ENCODE measurements at regions not wholly inside any gene's neighbourhood (a gene's known extent, or its start where the extent isn't known, plus 50 kb on each side); places are given as distances from the start of the nearest gene placed in this dataset.

DNA sequence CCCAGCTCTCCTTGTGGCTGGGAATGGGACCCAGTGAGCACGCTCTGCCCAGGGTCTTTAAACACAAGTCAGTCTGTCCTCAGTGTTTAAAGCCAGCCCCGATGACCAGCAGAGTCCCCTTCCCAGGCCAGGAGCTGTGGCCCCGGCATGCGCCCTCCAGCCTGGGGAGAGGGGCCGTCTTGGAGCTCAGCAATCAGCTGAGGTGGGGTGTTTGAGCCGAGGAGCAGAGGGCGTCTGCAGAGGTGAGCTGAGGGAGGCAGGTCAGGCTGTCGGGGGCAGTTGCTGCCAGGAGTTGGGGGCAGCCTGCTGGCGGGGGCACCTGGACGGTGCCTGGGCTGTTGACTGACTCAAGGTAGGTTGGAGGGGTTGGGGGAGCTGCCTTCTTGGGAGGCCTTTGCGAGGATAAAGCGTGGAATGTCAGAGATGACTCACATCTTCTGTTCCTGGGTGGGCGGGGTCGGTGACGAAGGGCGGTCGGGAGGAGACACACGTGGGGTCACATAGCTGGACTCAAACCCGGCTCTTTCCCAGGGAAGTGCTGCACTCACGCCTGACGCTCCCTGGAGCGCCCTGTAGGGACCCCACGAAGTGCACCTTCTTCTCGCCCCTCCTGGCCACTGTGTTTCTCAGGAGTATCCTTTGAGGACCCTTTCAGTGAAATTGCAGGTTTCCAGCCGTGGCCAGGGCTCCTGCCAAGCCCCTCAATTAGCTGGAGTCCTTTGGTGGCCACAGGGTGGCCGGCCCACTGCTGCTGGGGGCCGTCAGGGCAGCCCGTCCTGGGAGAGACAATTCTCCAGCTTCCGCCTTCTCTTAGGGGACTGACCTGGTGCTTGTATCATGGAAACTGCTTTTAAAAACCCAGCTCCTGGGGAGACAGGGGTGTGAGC is 86.2 kb downstream of the SIK1 start:
- DNase-seq (ENCODE audit: low read depth, low spot score), result no peak
- peaks cover 6% of the 10 kb centered on the region for H3K4me1 Mint-ChIP-seq
- peaks cover 5% of the 10 kb centered on the region for H3K9me3 Mint-ChIP-seq
- TF ChIP-seq, protein P1, sequence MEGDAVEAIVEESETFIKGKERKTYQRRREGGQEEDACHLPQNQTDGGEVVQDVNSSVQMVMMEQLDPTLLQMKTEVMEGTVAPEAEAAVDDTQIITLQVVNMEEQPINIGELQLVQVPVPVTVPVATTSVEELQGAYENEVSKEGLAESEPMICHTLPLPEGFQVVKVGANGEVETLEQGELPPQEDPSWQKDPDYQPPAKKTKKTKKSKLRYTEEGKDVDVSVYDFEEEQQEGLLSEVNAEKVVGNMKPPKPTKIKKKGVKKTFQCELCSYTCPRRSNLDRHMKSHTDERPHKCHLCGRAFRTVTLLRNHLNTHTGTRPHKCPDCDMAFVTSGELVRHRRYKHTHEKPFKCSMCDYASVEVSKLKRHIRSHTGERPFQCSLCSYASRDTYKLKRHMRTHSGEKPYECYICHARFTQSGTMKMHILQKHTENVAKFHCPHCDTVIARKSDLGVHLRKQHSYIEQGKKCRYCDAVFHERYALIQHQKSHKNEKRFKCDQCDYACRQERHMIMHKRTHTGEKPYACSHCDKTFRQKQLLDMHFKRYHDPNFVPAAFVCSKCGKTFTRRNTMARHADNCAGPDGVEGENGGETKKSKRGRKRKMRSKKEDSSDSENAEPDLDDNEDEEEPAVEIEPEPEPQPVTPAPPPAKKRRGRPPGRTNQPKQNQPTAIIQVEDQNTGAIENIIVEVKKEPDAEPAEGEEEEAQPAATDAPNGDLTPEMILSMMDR (conservative IDR thresholded peaks at IDR 0.05), result no peak
- H3K27me3 Mint-ChIP-seq (ENCODE audit: low read depth), result no peaks in the 10 kb centered on the region
- no peak overlapping the region for H3K4me3 Mint-ChIP-seq
- H3K36me3 Mint-ChIP-seq (ENCODE audit: low read depth), result no peaks in the 10 kb centered on the region
- no peak overlapping the region for H3K27ac Mint-ChIP-seq (ENCODE audit: unreplicated experiment)

DNA sequence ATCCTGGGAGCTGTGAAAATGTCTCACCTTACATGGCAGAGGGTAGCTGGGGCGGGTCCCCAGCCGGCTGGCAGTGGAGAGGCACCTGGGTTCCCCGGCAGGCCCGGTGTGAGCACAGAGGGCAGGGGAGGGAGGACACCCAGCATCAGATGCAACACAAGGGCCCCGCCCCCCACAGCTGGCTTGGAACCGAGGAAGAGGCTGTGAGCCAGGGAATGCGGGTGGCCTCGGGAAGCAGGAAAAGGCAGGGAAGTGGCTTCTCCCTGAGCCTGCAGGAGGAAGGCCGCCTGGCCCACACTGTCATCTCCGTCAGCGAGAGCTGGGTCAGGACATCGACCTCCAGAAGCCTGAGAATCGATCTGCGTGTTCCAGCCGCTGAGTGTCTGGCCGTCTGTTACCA is 87.3 kb downstream of the SIK1 start:
- TF ChIP-seq, protein P1 (conservative IDR thresholded peaks at IDR 0.05), result no peak
- no peak overlapping the region for H3K4me3 Mint-ChIP-seq
- H3K27ac Mint-ChIP-seq (ENCODE audit: unreplicated experiment), result no peak overlapping the region
- no peaks in the 10 kb centered on the region for H3K27me3 Mint-ChIP-seq (ENCODE audit: low read depth)
- no peaks in the 10 kb centered on the region for H3K36me3 Mint-ChIP-seq (ENCODE audit: low read depth)
- H3K9me3 Mint-ChIP-seq, result peaks cover 5% of the 10 kb centered on the region
- peaks cover 7% of the 10 kb centered on the region for H3K4me1 Mint-ChIP-seq
- no peak for DNase-seq (ENCODE audit: low read depth, low spot score)

DNA sequence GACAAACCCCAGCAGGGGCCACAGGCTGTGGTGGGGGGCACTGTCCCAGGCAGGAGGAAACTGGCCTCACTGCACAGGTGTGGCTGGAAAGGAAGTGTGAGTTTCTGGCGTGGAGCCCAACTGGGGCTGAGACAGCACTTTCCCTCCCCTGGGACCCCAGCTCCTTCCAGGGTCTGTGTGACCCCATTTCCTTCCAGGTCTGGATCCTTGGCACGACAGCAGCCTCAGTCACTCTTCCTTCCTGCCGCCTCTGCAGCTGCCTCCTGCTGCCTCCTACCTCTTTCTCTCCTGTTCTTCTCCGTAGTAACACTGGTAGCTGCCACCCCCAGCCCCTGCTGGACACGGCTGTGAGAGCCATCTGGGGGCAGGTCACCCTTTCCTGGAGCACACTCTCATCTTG is 88.0 kb downstream of the SIK1 start:
- no peaks in the 10 kb centered on the region for H3K36me3 Mint-ChIP-seq (ENCODE audit: low read depth)
- H3K4me1 Mint-ChIP-seq, result peaks cover 14% of the 10 kb centered on the region
- no peak overlapping the region for H3K27ac Mint-ChIP-seq (ENCODE audit: unreplicated experiment)
- no peak for DNase-seq (ENCODE audit: low read depth, low spot score)
- peaks cover 5% of the 10 kb centered on the region for H3K9me3 Mint-ChIP-seq
- peaks cover under 1% of the 10 kb centered on the region for H3K27me3 Mint-ChIP-seq (ENCODE audit: low read depth)
- TF ChIP-seq, protein P1 (conservative IDR thresholded peaks at IDR 0.05), result no peak
- H3K4me3 Mint-ChIP-seq, result no peak overlapping the region

DNA sequence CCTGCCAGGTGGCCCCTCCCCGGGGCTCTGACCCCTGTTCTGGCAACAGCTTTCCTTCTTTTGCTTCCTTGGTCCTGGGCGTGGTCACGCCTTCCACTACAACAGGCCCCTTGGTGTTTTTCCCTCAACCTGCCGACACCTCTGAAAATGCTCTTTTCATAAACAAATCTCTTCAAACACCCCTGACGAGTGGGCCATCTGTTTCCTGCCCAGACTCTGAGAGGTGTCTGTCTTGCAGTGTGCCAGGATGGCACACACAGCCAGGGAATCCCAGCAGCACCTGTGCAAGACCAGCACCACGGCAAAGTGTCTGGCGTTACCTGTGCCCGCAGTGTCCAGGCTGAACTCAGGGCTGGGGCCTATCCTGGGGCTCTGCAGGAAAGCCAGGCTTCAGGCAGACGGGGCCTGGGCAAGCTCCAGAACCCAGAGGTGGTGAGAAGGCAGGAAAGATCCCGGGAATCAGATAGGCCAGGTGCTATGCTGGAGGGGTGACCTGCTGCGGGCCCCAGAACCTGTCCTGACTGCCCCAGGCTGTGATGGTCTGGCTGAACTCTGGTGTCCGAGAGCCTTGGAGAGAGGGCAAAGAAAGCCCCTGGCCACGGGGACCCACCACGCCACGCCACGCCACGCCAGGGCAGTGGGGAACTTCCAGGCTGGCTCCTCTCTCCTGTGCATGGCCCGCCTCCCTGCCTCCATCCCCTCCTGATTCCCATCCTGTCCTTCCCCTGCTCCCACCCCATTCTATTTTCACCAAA is 88.9 kb downstream of the SIK1 start:
- Mint-ChIP-seq H3K36me3 (ENCODE audit: low read depth) (no peaks in the 10 kb centered on the region), H3K27me3 (ENCODE audit: low read depth) (peaks cover 9% of the 10 kb centered on the region), H3K27ac (ENCODE audit: unreplicated experiment) (no peak overlapping the region), H3K4me3 (no peak overlapping the region), H3K9me3 (peaks cover 5% of the 10 kb centered on the region), H3K4me1 (peaks cover 23% of the 10 kb centered on the region)
- TF ChIP-seq, protein P1 (conservative IDR thresholded peaks at IDR 0.05), result no peak
- no peak for DNase-seq (ENCODE audit: low read depth, low spot score)

DNA sequence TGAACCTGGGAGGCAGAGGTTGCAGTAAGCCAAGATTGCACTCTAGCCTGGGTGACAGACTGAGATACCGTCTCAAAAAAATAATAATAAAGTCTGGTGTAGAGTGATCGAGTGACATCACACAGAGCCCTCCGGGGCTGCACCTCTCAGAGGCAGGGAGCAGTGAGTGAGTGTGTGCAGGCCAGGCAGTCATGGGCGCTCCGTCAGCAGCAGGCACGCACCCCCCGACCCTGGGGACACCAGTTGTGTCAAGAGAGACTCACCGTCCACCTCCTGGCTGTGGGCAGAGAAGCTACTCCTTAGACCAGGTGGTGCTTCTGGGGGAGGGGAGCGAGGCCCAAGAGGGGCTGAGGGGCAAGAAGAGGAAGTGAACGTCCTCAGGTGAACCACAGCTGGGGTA is 91.8 kb downstream of the SIK1 start:
- no peaks in the 10 kb centered on the region for H3K36me3 Mint-ChIP-seq (ENCODE audit: low read depth)
- H3K27ac Mint-ChIP-seq (ENCODE audit: unreplicated experiment), result no peak overlapping the region
- peaks cover 17% of the 10 kb centered on the region for H3K27me3 Mint-ChIP-seq (ENCODE audit: low read depth)
- H3K9me3 Mint-ChIP-seq, result peaks cover 5% of the 10 kb centered on the region
- H3K4me1 Mint-ChIP-seq, result peaks cover 28% of the 10 kb centered on the region
- H3K4me3 Mint-ChIP-seq, result no peak overlapping the region
- DNase-seq (ENCODE audit: low read depth, low spot score), result no peak
- TF ChIP-seq, protein P1 (conservative IDR thresholded peaks at IDR 0.05), result no peak

Measured in neural crest cell (in vitro differentiated cells).